Kidney (tissue), 13 donors: ENCODE measurements at regions not wholly inside any gene's neighbourhood (a gene's known extent, or its start where the extent isn't known, plus 50 kb on each side); places are given as distances from the start of the nearest gene placed in this dataset.

Experiments used
- DNase-seq, 5 donors: peaks; one replicate each; pipeline ENCODE4 v3.0.0-alpha.2; 2013 to 2020
- FAIRE-seq: peaks from 2 replicates; lab custom pipeline; 2012; peaks lifted over from hg19 to GRCh38; lab: Jason Lieb, UNC
- H3K27ac ChIP-seq, 2 donors: one replicate each; pipeline ENCODE4 v1.7.0; 2013; ENCODE audit warnings: low read depth in 2 of 2, low read length in 2 of 2, inconsistent platforms in 1 of 2
- H3K27me3 ChIP-seq: one replicate; pipeline ENCODE4 v1.7.1; 2013; ENCODE audit warnings: low read length, inconsistent platforms; ENCODE audit not compliant: control insufficient read depth, insufficient read depth
- H3K36me3 ChIP-seq, 3 donors: one replicate each; pipeline versions ENCODE4 v1.7.0 to v1.7.1; 2013; ENCODE audit warnings: low read length in 3 of 3, control low read depth in 1 of 3, inconsistent platforms in 1 of 3; ENCODE audit not compliant: insufficient read depth in 3 of 3, control insufficient read depth in 2 of 3
- H3K4me1 ChIP-seq, 3 donors: one replicate each; pipeline versions ENCODE4 v1.7.0 to v1.7.1; 2013; ENCODE audit warnings: low read length in 3 of 3, inconsistent platforms in 1 of 3, low read depth in 1 of 3; ENCODE audit not compliant: control insufficient read depth in 2 of 3, insufficient read depth in 2 of 3
- H3K4me3 ChIP-seq, 3 donors: one replicate each; pipeline versions ENCODE4 v1.7.0 to v1.8.1; 2013; ENCODE audit warnings: low read length in 3 of 3, control low read depth in 1 of 3, inconsistent platforms in 1 of 3
- H3K9ac ChIP-seq, 3 donors: one replicate each; pipeline versions ENCODE4 v1.7.0 to v1.7.1; 2013; ENCODE audit warnings: low read length in 3 of 3, control low read depth in 1 of 3, inconsistent platforms in 1 of 3
- H3K9me3 ChIP-seq, 3 donors: one replicate each; pipeline versions ENCODE4 v1.7.0 to v1.7.1; 2013; ENCODE audit warnings: low read length in 3 of 3, control low read depth in 1 of 3, inconsistent platforms in 1 of 3; ENCODE audit not compliant: control insufficient read depth in 2 of 3, insufficient read depth in 1 of 3
- intact Hi-C: fragments of 100-400 bp; cut with DNase I; formaldehyde crosslinking; loops from one replicate; pipeline ENCODE4 v1.11.1; 2022
- TF ChIP-seq, protein P1 (sequence below): IDR thresholded peaks from 3 replicates; pipeline ENCODE4 v1.5.1; 2012; ENCODE audit warnings: mild to moderate bottlenecking, moderate library complexity, borderline replicate concordance; ENCODE audit not compliant: insufficient read depth; ENCODE audit errors: extremely low read depth
- donor health status: control.
- donor health status: control.
- donor health status: control.
- donor health status: control.
- donor health status: control.
- donor health status: DM: yes; HTN: yes; CAD: no.
- donor health status: Normal renal cell carcinoma (clear cell type).

DNA sequence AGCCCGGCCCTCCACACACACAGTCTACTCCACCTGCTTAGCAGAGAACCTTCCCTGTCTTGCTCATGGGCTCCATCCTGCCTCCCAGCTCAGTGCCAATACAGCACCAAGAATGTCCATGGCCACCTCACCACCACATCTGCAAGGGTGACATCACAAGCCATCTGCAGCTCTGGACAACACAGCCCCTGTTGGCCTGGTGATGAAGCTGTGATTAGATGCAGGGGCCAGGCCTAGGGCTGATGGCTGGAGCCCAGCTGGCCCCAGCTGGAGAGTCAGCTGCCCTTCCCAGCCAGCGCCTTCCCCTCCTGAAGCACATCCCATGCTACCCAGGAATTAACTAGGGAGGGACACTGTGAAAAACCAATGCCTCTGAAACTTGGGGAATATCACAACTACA, 91.1 kb downstream of the TTC32 start:
- H3K4me1 ChIP-seq, result no peaks in the 10 kb centered on the region
- intact Hi-C loops, result no loop called here
- FAIRE-seq (no peak), DNase-seq (peak in 2 of 5 donors; percentile 9 to 29)
- H3K4me3 ChIP-seq, result no peak overlapping the region
- H3K27ac ChIP-seq, result no peak overlapping the region
- no peaks in the 10 kb centered on the region for H3K36me3 ChIP-seq
- H3K9ac ChIP-seq, result no peak overlapping the region
- H3K27me3 ChIP-seq, result no peaks in the 10 kb centered on the region
- H3K9me3 ChIP-seq, result no peaks in the 10 kb centered on the region
- TF ChIP-seq, protein P1, sequence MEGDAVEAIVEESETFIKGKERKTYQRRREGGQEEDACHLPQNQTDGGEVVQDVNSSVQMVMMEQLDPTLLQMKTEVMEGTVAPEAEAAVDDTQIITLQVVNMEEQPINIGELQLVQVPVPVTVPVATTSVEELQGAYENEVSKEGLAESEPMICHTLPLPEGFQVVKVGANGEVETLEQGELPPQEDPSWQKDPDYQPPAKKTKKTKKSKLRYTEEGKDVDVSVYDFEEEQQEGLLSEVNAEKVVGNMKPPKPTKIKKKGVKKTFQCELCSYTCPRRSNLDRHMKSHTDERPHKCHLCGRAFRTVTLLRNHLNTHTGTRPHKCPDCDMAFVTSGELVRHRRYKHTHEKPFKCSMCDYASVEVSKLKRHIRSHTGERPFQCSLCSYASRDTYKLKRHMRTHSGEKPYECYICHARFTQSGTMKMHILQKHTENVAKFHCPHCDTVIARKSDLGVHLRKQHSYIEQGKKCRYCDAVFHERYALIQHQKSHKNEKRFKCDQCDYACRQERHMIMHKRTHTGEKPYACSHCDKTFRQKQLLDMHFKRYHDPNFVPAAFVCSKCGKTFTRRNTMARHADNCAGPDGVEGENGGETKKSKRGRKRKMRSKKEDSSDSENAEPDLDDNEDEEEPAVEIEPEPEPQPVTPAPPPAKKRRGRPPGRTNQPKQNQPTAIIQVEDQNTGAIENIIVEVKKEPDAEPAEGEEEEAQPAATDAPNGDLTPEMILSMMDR, result no peak

DNA sequence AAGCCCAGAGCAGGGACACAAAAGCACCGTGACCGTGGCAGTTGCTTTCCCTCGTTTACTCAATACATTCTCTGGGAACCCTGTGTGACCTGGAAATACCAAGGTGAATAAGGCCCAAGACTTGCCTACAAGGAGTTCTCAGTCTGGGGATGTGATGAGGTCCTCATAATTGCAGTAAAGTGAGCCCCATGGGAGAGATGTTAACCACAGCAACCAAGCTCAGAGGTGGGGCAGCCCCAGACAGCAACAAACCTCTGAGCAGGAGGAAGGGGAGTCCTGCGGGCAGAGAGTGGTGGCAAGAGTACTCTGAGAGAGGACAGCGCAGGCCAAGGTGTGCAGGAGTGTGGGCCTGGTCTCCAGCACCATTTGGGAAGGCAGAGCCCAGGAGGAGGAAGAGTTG, 91.6 kb downstream of the TTC32 start:
- DNase-seq, result peak in 1 of 5 donors; percentile 3
- intact Hi-C loops, result no loop called here
- no peak overlapping the region for H3K27ac ChIP-seq

DNA sequence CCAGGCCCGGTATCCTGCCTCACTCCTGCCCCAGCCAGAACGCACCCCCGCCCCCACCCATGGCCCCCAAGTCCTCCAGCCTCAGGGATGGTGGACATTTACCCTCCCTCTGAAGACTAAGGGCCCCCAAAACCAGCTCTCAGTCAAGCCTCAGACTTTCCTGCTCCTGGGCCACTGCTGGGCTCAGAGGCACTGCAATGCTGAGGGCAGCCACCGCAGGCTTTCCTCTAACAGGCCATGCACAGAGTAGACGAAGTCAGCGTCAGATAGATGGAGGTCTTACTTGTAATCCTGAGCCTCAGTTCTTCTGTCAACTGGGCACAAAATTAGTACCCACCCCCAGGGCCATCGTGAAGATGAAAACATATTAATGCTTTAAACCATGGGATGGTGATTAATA, 92.6 kb downstream of the TTC32 start:
- Histone ChIP-seq H3K27ac (no peak overlapping the region), H3K36me3 (no peaks in the 10 kb centered on the region), H3K4me1 (no peaks in the 10 kb centered on the region), H3K9me3 (no peaks in the 10 kb centered on the region), H3K9ac (no peak overlapping the region), H3K27me3 (no peaks in the 10 kb centered on the region), H3K4me3 (no peak overlapping the region)
- TF ChIP-seq, protein P1, result no peak
- FAIRE-seq, result no peak
- intact Hi-C loops, result no loop called here
- DNase-seq, result no peak

More for the DNA sequence above, 91.6 kb downstream of the TTC32 start:
- Histone ChIP-seq H3K4me3 (no peak overlapping the region), H3K9me3 (no peaks in the 10 kb centered on the region), H3K27me3 (no peaks in the 10 kb centered on the region), H3K4me1 (no peaks in the 10 kb centered on the region), H3K9ac (no peak overlapping the region), H3K36me3 (no peaks in the 10 kb centered on the region)
- no peak for FAIRE-seq
- TF ChIP-seq, protein P1, result no peak

DNA sequence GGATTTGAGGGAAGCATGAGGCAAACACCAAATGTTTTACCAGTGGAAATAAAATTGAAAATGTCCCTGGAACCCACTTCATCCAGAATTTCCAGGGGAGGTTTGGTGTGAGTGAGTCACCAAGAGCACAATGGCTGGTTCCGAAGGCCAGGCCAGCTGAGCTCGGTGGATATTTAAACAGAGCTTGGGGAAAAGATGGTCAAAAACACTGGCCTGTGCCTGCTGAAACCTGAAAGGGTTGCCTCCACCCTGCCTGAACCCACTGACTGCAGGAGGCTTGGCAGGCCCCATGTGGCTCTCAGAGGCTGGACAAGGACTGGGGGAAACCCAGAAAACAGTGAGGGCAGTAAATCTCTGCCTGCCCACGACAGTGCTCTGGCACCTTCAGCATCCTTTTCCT, 93.9 kb downstream of the TTC32 start:
- no peak overlapping the region for H3K27ac ChIP-seq
- H3K4me1 ChIP-seq, result peaks cover 0 to 8% (median 0%) of the 10 kb centered on the region in 3 donors
- H3K9me3 ChIP-seq, result no peaks in the 10 kb centered on the region
- TF ChIP-seq, protein P1, result no peak
- no peak overlapping the region for H3K4me3 ChIP-seq
- FAIRE-seq, result no peak
- no peaks in the 10 kb centered on the region for H3K36me3 ChIP-seq
- H3K27me3 ChIP-seq, result no peaks in the 10 kb centered on the region
- H3K9ac ChIP-seq, result no peak overlapping the region
- no peak for DNase-seq
- intact Hi-C loops, result no loop called here
